Panc1 (cell line): ENCODE measurements at regions not wholly inside any gene's neighbourhood (a gene's known extent, or its start where the extent isn't known, plus 50 kb on each side); places are given as distances from the start of the nearest gene placed in this dataset.

Experiments used
- ATAC-seq: fragments of 200-7000 bp; cut with Tn5 transposase; 2 replicates; pipeline ENCODE4 v1.9.1; 2020; ENCODE audit warnings: mild to moderate bottlenecking, moderate library complexity
- BruUV-seq: library from RNA; stranded (reverse); fragments of 400-500 nt; replicated peaks from 2 replicates; lab custom pipeline; 2021; lab: Mats Ljungman, UMichigan
- CTCF ChIA-PET: fragments of 300-600 bp; sonication (Branson Sonifier 250); formaldehyde crosslinking; loops from one replicate; lab custom pipeline; 2022; ENCODE audit warnings: antibody characterized with exemption; lab: Charles Lee
- POLR2A ChIA-PET: fragments of 300-600 bp; sonication (Branson Sonifier 250); formaldehyde crosslinking; loops from one replicate; lab custom pipeline; 2022; ENCODE audit warnings: antibody characterized with exemption; lab: Charles Lee
- DNase-seq: peaks from one replicate; pipeline ENCODE4 v3.0.0-alpha.2; 2010; ENCODE audit warnings: low read depth, low spot score
- H3K27ac ChIP-seq: 2 replicates; pipeline ENCODE4 v1.5.1; 2011; ENCODE audit warnings: mild to moderate bottlenecking, low read length, inconsistent platforms
- H3K27me3 ChIP-seq: fragments of 200-500 bp; sonication (Bioruptor generic); 2 replicates; pipeline ENCODE4 v1.6.0; 2014; ENCODE audit warnings: low read length, inconsistent platforms; ENCODE audit not compliant: control insufficient read depth, insufficient read depth
- H3K36me3 ChIP-seq: fragments of 200-500 bp; sonication (Bioruptor generic); 2 replicates; pipeline ENCODE4 v1.5.1; 2014; ENCODE audit warnings: inconsistent platforms, mild to moderate bottlenecking, low read length, moderate library complexity; ENCODE audit not compliant: control insufficient read depth, insufficient read depth
- H3K4me1 ChIP-seq: 2 replicates; pipeline ENCODE4 v1.5.1; 2011; ENCODE audit warnings: inconsistent platforms, mild to moderate bottlenecking, low read length, moderate library complexity; ENCODE audit not compliant: control insufficient read depth, insufficient read depth
- H3K4me3 ChIP-seq, 2 experiments: 2 replicates each; pipeline ENCODE4 v1.5.1; 2011 to 2012; ENCODE audit warnings: low read depth in 2 of 2, low read length in 2 of 2, mild to moderate bottlenecking in 2 of 2, inconsistent platforms in 1 of 2, moderate library complexity in 1 of 2
- H3K9me3 ChIP-seq: fragments of 200-500 bp; sonication (Bioruptor generic); 2 replicates; pipeline ENCODE4 v1.5.1; 2014; ENCODE audit warnings: low read depth, mild to moderate bottlenecking, inconsistent platforms, low read length, moderate library complexity; ENCODE audit not compliant: control insufficient read depth, insufficient read depth
- POLR2AphosphoS5 ChIP-seq: IDR thresholded peaks from 2 replicates; pipeline ENCODE4 v1.6.1; 2012; ENCODE audit warnings: mild to moderate bottlenecking, low read depth, low read length, moderate library complexity
- SIN3A ChIP-seq: IDR thresholded peaks from 2 replicates; pipeline ENCODE4 v1.6.1; 2012; ENCODE audit warnings: low read depth, mild to moderate bottlenecking, low read length, moderate library complexity, borderline replicate concordance; ENCODE audit not compliant: insufficient read depth
- TCF7L2 ChIP-seq: IDR thresholded peaks from 2 replicates; pipeline ENCODE4 v1.6.1; 2011; ENCODE audit warnings: mild to moderate bottlenecking, low read depth, low read length, inconsistent platforms
- in situ Hi-C: cut with HindIII; loops from 2 replicates; pipeline ENCODE4 v1.10.0; 2016; ENCODE audit warnings: low sequenced_read_pairs, low pct_unique_long_range_greater_than_20kb
- intact Hi-C: fragments of 100-400 bp; cut with micrococcal nuclease; formaldehyde crosslinking; loops from one replicate; pipeline ENCODE4 v1.10.0; 2022; ENCODE audit not compliant: unreplicated experiment
- TF ChIP-seq, protein P1 (sequence below), 2 experiments: IDR thresholded peaks; 2 replicates each; pipeline ENCODE4 v1.6.1; 2011 to 2012; ENCODE audit warnings: low read depth in 2 of 2, control low read depth in 1 of 2, low read length in 1 of 2, mild to moderate bottlenecking in 1 of 2, moderate library complexity in 1 of 2; ENCODE audit not compliant: insufficient read depth in 1 of 2
- TF ChIP-seq, protein P2 (sequence below): fragments of 450-650 bp; IDR thresholded peaks from 2 replicates; pipeline ENCODE4 v1.5.1; 2017; ENCODE audit warnings: mild to moderate bottlenecking

DNA sequence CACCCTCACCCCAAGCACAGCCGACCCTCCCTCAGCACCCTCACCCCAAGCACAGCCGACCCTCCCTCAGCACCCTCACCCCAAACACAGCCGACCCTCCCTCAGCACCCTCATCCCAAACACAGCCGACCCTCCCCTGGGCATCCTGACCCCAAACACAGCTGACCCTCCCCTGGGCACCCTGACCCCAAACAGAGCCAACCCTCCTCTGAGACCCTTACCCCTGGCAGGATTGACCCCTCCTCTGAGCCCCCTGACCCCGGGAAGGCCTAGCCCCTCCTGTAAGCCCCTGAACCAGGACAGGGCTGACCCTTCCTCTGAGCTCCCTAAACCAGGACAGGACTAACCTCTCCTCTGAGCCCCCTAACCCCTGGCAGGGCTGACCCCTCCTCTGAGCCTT lies 84.4 kb upstream of the RAB6C start:
- intact Hi-C loops: no loop called here
- no TSS peak for BruUV-seq
- DNase-seq: no peak

GRCh38 chr2:129895526-129896082 lies 83.9 kb upstream of the RAB6C start:
- in situ Hi-C loops (no loop called here), intact Hi-C loops (no loop called here)
- no peak overlapping the region for H3K4me3 ChIP-seq
- peaks cover 4% of the 10 kb centered on the region; the same call in 1 of the 2 replicates for H3K27me3 ChIP-seq
- no peaks in the 10 kb centered on the region for H3K9me3 ChIP-seq
- no TSS peak for BruUV-seq
- POLR2A ChIA-PET: interaction anchor here (0.7 kb wide), 1 partner anchor 88 kb away, joined by 4 read pairs; no protein-coding TSS in a partner anchor
- H3K4me1 ChIP-seq: no peaks in the 10 kb centered on the region
- no peaks in the 10 kb centered on the region for H3K36me3 ChIP-seq
- H3K27ac ChIP-seq: no peak overlapping the region
- CTCF ChIA-PET: no interaction called here
- no peak for ATAC-seq
- no peak for DNase-seq
- TF ChIP-seq SIN3A (no peak), TCF7L2 (no peak), POLR2AphosphoS5 (no peak)
- TF ChIP-seq, protein P1, sequence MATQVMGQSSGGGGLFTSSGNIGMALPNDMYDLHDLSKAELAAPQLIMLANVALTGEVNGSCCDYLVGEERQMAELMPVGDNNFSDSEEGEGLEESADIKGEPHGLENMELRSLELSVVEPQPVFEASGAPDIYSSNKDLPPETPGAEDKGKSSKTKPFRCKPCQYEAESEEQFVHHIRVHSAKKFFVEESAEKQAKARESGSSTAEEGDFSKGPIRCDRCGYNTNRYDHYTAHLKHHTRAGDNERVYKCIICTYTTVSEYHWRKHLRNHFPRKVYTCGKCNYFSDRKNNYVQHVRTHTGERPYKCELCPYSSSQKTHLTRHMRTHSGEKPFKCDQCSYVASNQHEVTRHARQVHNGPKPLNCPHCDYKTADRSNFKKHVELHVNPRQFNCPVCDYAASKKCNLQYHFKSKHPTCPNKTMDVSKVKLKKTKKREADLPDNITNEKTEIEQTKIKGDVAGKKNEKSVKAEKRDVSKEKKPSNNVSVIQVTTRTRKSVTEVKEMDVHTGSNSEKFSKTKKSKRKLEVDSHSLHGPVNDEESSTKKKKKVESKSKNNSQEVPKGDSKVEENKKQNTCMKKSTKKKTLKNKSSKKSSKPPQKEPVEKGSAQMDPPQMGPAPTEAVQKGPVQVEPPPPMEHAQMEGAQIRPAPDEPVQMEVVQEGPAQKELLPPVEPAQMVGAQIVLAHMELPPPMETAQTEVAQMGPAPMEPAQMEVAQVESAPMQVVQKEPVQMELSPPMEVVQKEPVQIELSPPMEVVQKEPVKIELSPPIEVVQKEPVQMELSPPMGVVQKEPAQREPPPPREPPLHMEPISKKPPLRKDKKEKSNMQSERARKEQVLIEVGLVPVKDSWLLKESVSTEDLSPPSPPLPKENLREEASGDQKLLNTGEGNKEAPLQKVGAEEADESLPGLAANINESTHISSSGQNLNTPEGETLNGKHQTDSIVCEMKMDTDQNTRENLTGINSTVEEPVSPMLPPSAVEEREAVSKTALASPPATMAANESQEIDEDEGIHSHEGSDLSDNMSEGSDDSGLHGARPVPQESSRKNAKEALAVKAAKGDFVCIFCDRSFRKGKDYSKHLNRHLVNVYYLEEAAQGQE (IDR thresholded peaks at IDR 0.05; ENCODE audit: insufficient read depth in 1 of 2, low read depth in 2 of 2, low read length in 1 of 2): no peak
- TF ChIP-seq, protein P2, sequence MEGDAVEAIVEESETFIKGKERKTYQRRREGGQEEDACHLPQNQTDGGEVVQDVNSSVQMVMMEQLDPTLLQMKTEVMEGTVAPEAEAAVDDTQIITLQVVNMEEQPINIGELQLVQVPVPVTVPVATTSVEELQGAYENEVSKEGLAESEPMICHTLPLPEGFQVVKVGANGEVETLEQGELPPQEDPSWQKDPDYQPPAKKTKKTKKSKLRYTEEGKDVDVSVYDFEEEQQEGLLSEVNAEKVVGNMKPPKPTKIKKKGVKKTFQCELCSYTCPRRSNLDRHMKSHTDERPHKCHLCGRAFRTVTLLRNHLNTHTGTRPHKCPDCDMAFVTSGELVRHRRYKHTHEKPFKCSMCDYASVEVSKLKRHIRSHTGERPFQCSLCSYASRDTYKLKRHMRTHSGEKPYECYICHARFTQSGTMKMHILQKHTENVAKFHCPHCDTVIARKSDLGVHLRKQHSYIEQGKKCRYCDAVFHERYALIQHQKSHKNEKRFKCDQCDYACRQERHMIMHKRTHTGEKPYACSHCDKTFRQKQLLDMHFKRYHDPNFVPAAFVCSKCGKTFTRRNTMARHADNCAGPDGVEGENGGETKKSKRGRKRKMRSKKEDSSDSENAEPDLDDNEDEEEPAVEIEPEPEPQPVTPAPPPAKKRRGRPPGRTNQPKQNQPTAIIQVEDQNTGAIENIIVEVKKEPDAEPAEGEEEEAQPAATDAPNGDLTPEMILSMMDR: no peak

More for the DNA sequence above, 84.4 kb upstream of the RAB6C start:
- ATAC-seq: no peak
- H3K4me3 ChIP-seq: no peak overlapping the region
- no peaks in the 10 kb centered on the region for H3K9me3 ChIP-seq
- H3K27me3 ChIP-seq: peaks cover 6% of the 10 kb centered on the region; the same call in 1 of the 2 replicates
- H3K27ac ChIP-seq: no peak overlapping the region
- in situ Hi-C loops: no loop called here
- H3K36me3 ChIP-seq: no peaks in the 10 kb centered on the region
- CTCF ChIA-PET: no interaction called here
- POLR2A ChIA-PET: interaction anchor here (0.7 kb wide), 1 partner anchor 88 kb away, joined by 4 read pairs; no protein-coding TSS in a partner anchor
- TF ChIP-seq TCF7L2: no peak
- TF ChIP-seq, protein P1 (IDR thresholded peaks at IDR 0.05; ENCODE audit: insufficient read depth in 1 of 2, low read depth in 2 of 2, low read length in 1 of 2): no peak
- no peak for TF ChIP-seq SIN3A
- no peak for TF ChIP-seq POLR2AphosphoS5
- TF ChIP-seq, protein P2: no peak
- no peaks in the 10 kb centered on the region for H3K4me1 ChIP-seq
